ENCODE measurements at regions not wholly inside any gene's neighbourhood (a gene's known extent, or its start where the extent isn't known, plus 50 kb on each side); places are given as distances from the start of the nearest gene placed in this dataset.

DNA sequence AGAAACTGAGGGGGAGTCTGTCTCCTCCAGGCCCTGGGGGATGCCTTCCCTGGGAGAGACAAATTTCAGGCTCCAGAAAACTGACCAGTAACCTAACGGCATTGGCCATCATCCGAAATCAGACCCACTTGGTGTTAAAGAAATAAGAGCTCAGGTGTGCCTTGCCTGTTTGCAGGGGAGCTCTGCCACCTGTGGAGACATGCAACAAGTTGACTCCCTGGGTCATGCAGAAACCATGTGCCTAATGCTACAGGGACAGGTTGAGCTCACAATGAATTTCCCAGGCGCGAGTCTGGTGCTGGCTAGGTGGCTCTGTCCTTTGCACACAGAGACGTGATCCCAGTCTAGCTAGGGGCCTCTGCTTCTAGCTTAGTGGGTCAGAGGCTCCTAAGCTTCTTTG, 95.8 kb upstream of the KIT start:
- TF ChIP-seq MAZ (IDR thresholded peaks at IDR 0.05; ENCODE audit: borderline replicate concordance, low read depth, low read length) (no peak), MAZ (CRISPR knock-in tag; IDR thresholded peaks at IDR 0.05; ENCODE audit: low read depth) (no peak), KAT2B (IDR thresholded peaks at IDR 0.05; ENCODE audit: borderline replicate concordance, low read depth, low read length) (no peak), MEF2D (CRISPR knock-in tag; IDR thresholded peaks at IDR 0.05) (no peak), ZNF660 (CRISPR knock-in tag; IDR thresholded peaks at IDR 0.05; ENCODE audit: borderline replicate concordance, low read depth) (no peak), JUNB (CRISPR knock-in tag; IDR thresholded peaks at IDR 0.05; ENCODE audit: borderline replicate concordance) (no peak), TAF1 (CRISPR knock-in tag; IDR thresholded peaks at IDR 0.05) (no peak), FIP1L1 (IDR thresholded peaks at IDR 0.05; ENCODE audit: borderline replicate concordance, insufficient read depth, low read depth, low read length) (no peak), CREM (IDR thresholded peaks at IDR 0.05) (no peak), CREM (CRISPR knock-in tag; IDR thresholded peaks at IDR 0.05) (no peak), TSC22D2 (CRISPR knock-in tag; IDR thresholded peaks at IDR 0.05; ENCODE audit: borderline replicate concordance) (no peak), ZNF674 (CRISPR knock-in tag; IDR thresholded peaks at IDR 0.05; ENCODE audit: low read depth) (no peak)
